ENCODE measurements at regions not wholly inside any gene's neighbourhood (a gene's known extent, or its start where the extent isn't known, plus 50 kb on each side); places are given as distances from the start of the nearest gene placed in this dataset.

- Histone ChIP-seq H3K36me3 (ENCODE audit: insufficient read depth, low read length) (no peaks in the 10 kb centered on the region), H3K9me3 (ENCODE audit: insufficient read depth, low read depth, low read length) (no peaks in the 10 kb centered on the region), H3K79me2 (ENCODE audit: insufficient read depth, low read length) (no peaks in the 10 kb centered on the region), H3F3A (ENCODE audit: low read depth) (no peaks in the 10 kb centered on the region), H3K27me3 (ENCODE audit: insufficient read depth, low read length, poor library complexity, severe bottlenecking) (no peaks in the 10 kb centered on the region), H4K20me1 (ENCODE audit: insufficient read depth, low read length, poor library complexity, severe bottlenecking) (no peaks in the 10 kb centered on the region), H3K9me2 (replicated peaks; ENCODE audit: low read depth, low read length) (no peaks in the 10 kb centered on the region), H3K4me1 (ENCODE audit: insufficient read depth, low read length, poor library complexity, severe bottlenecking) (peaks cover 61% of the 10 kb centered on the region), H2AFZ (ENCODE audit: low read length) (no peak overlapping the region; the same call in 1 of the 2 replicates), H3K4me2 (ENCODE audit: low read depth, low read length, poor library complexity, severe bottlenecking) (peak overlapping the region; percentile 33), H3K9ac (ENCODE audit: low read depth, low read length, poor library complexity, severe bottlenecking) (peak overlapping the region; percentile 33), H3K4me3 (ENCODE audit: low read length, poor library complexity, severe bottlenecking) (no peak overlapping the region)
- TF ChIP-seq EZH2phosphoT487 (IDR thresholded peaks at IDR 0.05; ENCODE audit: borderline replicate concordance) (no peak), CTCF (conservative IDR thresholded peaks at IDR 0.05; ENCODE audit: low read length) (peak; percentile 82)
These were observed 580.4 kb upstream of the TBL1XR1 start for GRCh38 chr3:177777699-177778098.

DNA sequence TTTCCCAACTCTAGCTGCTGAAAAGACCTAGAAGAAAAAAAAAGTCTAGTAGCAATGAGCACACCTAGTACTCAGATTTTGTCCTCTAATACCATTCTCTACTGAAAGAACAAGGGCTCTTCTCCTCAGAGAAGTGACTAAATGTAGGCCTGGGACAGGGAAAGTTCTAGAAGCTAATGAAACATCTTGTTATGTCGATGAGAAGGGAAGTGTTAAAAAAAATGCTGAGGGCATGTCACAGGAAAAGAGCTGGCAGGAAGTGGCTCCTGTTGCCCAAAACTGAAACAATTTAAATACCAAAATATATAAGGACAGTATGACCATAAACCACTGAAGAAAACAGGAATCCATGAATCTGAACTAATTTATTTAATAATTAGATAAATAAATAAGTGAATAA, 581.4 kb upstream of the TBL1XR1 start:
- Histone ChIP-seq H2AFZ (ENCODE audit: low read length) (no peak overlapping the region), H3K79me2 (ENCODE audit: insufficient read depth, low read length) (no peaks in the 10 kb centered on the region), H4K20me1 (ENCODE audit: insufficient read depth, low read length, poor library complexity, severe bottlenecking) (no peaks in the 10 kb centered on the region), H3K4me2 (ENCODE audit: low read depth, low read length, poor library complexity, severe bottlenecking) (peak overlapping the region; percentile 33), H3K4me1 (ENCODE audit: insufficient read depth, low read length, poor library complexity, severe bottlenecking) (peaks cover 52% of the 10 kb centered on the region), H3K4me3 (ENCODE audit: low read length, poor library complexity, severe bottlenecking) (peak overlapping the region; percentile 26), H3K9me3 (ENCODE audit: insufficient read depth, low read depth, low read length) (no peaks in the 10 kb centered on the region), H3K9ac (ENCODE audit: low read depth, low read length, poor library complexity, severe bottlenecking) (peak overlapping the region; percentile 33), H3K27me3 (ENCODE audit: insufficient read depth, low read length, poor library complexity, severe bottlenecking) (no peaks in the 10 kb centered on the region), H3K36me3 (ENCODE audit: insufficient read depth, low read length) (no peaks in the 10 kb centered on the region), H3F3A (ENCODE audit: low read depth) (no peaks in the 10 kb centered on the region), H3K9me2 (replicated peaks; ENCODE audit: low read depth, low read length) (no peaks in the 10 kb centered on the region)
- TF ChIP-seq EZH2phosphoT487 (IDR thresholded peaks at IDR 0.05; ENCODE audit: borderline replicate concordance) (no peak), CTCF (conservative IDR thresholded peaks at IDR 0.05; ENCODE audit: low read length) (no peak)

- H3K4me3 ChIP-seq (ENCODE audit: low read length, poor library complexity, severe bottlenecking): no peak overlapping the region
- no peak overlapping the region for H3K9ac ChIP-seq (ENCODE audit: low read depth, low read length, poor library complexity, severe bottlenecking)
- H3K9me3 ChIP-seq (ENCODE audit: insufficient read depth, low read depth, low read length): no peaks in the 10 kb centered on the region
- H3K9me2 ChIP-seq (replicated peaks; ENCODE audit: low read depth, low read length): no peaks in the 10 kb centered on the region
- peaks cover 51% of the 10 kb centered on the region for H3K4me1 ChIP-seq (ENCODE audit: insufficient read depth, low read length, poor library complexity, severe bottlenecking)
- H3K36me3 ChIP-seq (ENCODE audit: insufficient read depth, low read length): no peaks in the 10 kb centered on the region
- H4K20me1 ChIP-seq (ENCODE audit: insufficient read depth, low read length, poor library complexity, severe bottlenecking): no peaks in the 10 kb centered on the region
- TF ChIP-seq CTCF (conservative IDR thresholded peaks at IDR 0.05; ENCODE audit: low read length) (no peak), EZH2phosphoT487 (IDR thresholded peaks at IDR 0.05; ENCODE audit: borderline replicate concordance) (no peak)
- H3K79me2 ChIP-seq (ENCODE audit: insufficient read depth, low read length): no peaks in the 10 kb centered on the region
- no peaks in the 10 kb centered on the region for H3F3A ChIP-seq (ENCODE audit: low read depth)
- 0 out of 2 replicates have a peak overlapping the region, but pooled peaks have one; percentile 41 for H2AFZ ChIP-seq (ENCODE audit: low read length)
- H3K27me3 ChIP-seq (ENCODE audit: insufficient read depth, low read length, poor library complexity, severe bottlenecking): no peaks in the 10 kb centered on the region
- H3K4me2 ChIP-seq (ENCODE audit: low read depth, low read length, poor library complexity, severe bottlenecking): no peak overlapping the region
These were observed 584.4 kb upstream of the TBL1XR1 start for GRCh38 chr3:177781686-177782161.

Measured in Loucy (cell line).